HG03575 (cell line): ENCODE measurements at regions not wholly inside any gene's neighbourhood (a gene's known extent, or its start where the extent isn't known, plus 50 kb on each side); places are given as distances from the start of the nearest gene placed in this dataset.

Experiments used
- ATAC-seq: cut with Tn5 transposase; IDR thresholded peaks from one replicate; pipeline ENCODE4 v1.9.1; 2021; ENCODE audit not compliant: unreplicated experiment, insufficient number of reproducible peaks, low FRiP score; ENCODE audit errors: extremely low read depth

DNA sequence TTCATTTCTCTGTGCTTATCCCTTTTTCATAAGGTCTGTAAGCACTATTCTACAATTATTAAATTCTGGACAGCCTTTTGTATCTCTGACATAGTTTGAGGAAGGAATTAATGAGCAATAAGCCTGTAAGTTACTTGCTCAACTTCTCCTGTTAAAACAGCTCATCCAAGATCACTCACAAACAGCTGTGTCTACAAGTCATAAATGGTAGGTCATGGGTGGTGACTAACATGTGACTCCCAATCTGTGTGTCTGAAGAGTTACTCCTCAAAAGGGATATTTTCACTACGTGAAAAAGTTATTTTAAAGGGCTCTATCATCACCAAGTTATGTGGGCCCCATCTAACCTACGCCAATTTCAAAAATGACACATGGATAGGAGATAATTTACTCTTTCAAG lies 145.2 kb upstream of the CBLB start:
- no peak for ATAC-seq

DNA sequence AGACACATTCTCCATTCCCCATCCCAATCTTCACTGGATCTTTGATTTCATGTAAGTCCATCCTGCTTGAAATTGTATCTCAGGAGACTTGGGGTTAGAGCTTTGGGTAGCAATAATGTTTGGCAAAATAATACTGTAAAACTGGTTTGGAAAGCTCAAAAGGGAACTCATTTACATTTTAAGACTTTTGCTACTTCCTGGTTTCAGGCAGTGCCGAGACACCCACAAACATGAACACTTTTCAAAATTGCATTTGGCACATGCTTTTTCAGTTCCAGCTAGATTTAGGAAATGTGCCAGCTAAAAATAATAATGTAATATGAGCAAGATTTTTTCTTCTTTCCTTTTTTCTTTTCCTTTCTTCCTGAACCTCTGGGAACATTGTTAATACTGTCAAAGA lies 145.7 kb upstream of the CBLB start:
- ATAC-seq: no peak

DNA sequence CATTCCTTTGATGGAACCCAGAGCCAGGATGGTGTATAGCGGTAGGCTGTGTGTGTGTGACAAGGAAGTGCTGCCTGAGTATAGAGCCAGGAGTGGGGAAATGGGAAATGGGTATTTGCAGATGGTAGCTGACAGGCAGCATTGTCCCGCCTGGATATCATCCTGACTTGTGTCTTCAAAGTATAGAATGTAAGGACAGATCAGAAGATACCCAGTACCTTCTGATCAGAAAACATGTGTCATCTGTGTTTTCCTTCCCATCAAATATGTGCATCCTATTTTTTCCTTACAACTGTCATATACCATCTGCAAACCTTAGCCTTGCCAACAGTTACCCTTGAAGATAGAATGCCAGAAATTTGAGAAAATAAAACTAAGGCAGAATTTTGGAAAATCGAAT lies 146.2 kb upstream of the CBLB start:
- no peak for ATAC-seq

DNA sequence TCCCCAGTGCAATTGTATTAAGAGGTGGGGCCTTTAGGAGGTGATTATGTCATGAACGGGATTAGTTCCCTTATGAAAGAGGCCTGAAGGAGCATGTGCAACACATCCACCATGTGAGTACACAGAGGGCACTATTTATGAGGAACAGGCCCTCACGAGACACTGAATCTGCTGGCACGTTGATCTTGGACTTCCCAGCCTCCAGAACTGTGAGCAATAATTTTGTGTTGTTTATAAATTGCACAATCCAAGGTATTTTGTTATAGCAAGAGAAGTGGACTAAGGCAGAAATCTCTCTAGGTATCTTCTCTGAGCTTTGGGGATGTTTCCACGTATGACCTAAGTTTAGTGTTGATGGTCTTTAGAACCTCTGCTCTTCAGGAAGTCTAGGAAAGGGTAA lies 149.3 kb upstream of the CBLB start:
- ATAC-seq: no peak

DNA sequence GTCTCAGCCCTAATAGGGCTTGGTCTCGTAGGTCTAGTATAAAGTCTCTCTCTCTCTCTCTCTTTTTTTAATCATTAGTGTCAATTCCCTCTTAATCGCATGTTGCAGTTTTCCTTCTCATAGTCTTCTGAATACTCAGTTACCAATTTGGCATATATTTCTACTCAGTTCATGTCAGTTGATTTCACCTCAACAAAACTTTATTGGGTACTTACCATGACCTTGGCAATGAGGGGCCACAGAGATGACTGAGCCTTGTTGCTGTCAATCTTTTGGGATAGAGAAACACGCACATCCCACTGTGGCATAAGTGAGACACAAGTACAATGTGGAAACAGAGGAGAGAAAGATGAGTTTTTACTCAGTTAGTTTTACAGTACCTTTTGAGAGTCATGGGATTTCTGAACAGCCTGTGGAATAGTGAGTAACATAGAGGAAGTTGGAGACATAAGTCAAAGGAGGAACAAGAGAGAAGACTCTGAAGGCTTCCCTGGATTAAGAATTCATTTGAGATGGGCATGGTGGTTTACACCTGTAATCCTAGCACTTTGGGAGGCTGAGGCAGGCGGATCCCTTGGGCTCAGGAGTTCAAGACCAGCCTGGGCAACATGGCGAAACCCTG lies 150.2 kb upstream of the CBLB start:
- ATAC-seq: no peak

DNA sequence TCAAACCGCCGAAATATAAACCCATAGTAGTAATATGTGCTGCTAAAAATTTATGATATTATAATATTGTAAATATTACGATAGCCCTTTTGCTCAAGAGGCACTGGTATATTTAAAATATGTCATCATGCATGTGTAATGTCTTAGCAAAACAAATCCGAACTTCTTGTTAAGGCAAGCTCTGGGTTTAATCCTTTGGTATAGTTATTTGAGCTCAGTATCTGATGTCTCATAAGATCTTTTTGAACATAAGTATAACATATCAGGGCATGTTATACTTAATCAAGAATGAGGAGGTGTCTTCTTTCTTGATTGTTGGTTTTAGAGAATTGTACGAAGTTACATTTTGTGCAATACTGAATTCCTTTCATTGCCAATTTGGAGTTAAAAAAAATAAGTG lies 154.1 kb upstream of the CBLB start:
- no peak for ATAC-seq

DNA sequence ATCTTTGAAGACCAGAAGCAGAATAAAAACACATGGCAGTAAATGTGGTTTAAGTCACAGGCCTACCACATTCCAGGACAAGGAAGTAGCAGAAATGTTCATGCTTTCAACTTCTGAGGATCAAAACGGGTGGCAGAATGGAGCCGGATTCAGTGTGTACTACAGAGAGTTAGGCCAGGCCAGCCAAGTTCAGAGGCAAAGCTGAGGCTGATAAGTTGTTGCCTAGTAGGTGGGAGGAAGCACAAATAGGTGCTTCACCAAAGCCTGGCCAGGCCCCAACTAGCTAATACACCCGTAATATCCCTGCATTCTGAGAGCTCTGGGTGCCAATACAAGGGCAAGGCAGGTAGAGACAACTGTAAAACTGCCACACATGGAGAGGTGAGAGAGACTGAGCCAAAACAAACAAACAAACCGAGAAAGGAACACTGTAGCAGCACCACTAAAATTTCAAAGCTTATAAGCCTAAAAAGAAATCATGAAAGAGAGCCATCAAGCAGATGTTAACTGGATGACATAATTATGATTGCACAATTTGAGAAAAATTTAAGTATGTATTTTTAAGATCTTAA lies 156.4 kb upstream of the CBLB start:
- ATAC-seq: no peak

DNA sequence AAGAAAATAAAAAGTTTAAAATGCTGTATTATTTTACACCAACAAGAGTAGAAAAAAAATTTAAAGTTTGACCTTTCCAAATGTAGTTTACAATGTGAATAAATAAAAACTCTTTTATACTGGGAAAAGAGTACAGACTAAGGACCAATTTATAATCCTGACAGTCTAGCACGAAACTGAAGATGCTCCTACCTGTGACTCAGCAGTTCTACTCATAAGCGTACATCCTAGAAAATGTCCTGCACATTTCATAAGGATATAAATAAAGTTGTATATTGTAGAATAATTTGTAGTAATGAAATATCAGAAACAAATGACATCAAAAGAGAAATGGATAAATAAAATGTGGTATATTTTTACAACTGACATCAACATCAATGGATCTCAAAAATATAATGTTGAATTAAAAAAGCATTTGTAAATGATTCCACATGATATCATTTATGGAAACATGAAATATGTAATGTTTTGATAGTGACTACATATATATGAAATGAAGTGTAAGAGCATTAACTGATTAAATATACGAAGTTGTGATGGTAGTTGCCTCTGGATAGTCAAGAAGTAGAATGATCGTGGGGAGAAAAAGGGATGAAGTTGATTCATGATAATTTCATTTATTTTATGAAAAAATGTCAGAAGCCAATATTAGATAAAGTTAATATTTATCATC lies 161.3 kb upstream of the CBLB start:
- no peak for ATAC-seq

DNA sequence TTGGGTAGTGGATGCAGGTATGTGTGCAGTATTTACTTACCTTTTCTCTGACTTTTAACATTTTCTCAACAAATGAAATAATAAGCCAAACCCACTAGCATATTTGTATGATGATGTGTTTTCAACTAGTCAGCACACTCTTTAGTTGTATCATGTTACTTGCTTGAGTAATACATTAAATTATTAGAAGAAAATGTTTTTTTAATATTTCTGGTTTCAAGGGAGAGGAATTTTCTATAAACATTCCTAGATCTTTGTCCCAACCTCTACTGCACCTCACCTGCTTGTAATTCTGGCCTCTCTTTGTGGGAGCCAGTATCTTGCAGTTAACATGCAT lies 161.8 kb upstream of the CBLB start:
- no peak for ATAC-seq

DNA sequence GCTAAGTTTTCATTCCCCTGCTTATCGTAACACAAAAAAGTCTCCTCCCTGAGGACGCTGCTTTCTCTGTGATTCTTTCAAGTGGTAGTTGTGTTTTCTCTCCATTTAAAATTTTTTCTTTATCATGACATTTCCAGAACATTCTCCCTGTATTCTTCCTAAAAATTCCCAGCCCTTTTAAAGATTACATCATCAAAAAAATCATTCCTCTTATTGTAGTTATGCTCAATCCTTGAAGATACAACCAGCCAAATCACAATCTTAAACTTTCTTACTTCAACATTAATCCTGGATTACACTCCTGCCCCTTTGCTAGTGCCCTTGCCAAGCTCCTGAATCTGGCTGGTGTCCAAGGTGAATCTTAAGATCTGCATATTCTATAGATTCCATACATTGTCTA lies 163.7 kb upstream of the CBLB start:
- no peak for ATAC-seq

DNA sequence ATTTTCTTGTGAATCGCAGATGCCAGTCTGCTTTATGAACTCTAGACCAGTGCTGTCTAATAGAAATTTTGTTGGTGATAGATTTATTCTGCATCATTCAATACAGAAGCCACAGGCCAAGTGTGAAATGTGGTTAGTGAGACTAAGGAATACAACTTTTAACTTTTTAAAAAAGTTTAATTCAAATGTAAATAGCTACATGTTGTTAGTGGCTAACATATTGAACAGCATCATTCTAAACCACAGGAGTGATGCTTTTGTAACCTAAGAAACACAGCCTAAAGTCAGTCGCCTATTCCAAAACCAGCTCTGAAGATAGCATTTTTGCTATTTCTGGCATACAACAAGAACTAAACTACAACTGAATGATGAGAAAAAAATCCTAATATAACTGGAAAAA lies 164.8 kb upstream of the CBLB start:
- ATAC-seq: no peak

DNA sequence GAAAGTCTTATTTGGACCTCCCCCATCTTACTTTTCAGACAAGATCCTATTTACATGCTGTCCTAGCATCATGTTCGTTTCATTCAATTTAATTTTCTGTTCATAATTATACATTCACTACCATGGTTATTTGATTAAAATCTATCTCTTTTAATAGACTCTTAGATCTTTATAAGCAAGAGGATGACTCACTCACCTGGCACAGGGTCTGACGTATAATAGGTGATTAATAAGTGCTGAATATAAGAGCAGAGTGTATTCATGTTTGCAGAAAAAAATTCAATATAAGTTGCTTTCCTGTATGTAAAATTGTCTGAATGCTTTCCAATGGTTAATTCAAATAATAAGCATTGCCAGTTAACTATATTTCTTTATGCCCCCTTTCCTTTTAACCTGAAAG lies 165.5 kb upstream of the CBLB start:
- no peak for ATAC-seq

DNA sequence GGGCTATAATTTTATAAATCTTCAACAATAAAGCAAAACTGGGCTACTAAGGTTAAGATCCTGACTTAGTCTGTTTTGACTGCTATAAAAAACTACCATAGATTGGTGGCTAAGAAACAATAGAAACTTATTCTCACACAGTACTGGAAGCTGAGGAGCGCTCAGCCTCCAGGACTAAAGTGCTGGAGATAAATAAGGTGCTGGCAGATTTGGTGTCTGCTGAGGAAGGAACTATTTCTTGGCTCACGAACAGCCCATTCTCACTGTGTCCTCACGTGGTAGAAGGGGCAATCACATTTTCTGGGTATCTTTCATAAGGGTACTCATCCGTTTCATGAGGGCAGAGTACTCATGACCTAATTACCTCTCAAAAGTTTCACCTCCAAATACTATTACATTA lies 166.8 kb upstream of the CBLB start:
- no peak for ATAC-seq

DNA sequence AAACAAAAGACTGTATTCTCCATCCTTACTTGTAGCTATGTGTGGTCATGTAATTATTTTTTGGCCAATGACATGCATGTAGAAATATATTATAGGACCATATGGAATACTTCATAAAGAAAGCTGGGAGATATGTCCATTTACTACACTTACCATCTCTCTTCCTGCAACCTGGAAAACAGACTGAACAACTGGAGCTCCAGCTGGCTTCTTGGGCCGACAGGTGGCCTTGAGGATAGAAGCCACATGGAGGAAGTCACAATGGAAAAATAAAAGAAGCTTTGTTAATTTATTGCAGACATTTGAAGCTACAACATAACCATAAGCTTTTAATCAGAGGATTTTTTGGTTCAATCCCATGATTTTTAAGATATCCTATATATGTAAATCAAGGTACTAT lies 167.9 kb upstream of the CBLB start:
- no peak for ATAC-seq

DNA sequence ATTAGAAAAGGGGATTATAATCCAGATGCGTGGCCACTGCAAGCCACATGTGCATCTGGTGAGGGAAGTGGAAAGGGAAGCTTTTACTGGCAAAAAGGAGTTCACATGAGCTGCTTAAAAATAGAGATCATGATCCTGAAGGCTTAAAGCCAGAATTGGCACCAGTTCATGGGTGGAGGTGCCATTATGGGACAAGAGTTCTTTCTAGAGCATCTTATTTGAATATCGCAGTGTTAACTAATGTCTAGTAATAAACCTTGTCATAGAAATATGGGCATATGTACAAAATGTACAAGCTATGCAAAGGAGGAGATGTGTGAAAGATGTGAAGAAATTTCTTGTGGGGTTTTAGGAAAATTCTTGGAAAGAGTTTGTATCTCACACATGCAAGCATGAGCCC lies 178.4 kb upstream of the CBLB start:
- ATAC-seq: no peak

DNA sequence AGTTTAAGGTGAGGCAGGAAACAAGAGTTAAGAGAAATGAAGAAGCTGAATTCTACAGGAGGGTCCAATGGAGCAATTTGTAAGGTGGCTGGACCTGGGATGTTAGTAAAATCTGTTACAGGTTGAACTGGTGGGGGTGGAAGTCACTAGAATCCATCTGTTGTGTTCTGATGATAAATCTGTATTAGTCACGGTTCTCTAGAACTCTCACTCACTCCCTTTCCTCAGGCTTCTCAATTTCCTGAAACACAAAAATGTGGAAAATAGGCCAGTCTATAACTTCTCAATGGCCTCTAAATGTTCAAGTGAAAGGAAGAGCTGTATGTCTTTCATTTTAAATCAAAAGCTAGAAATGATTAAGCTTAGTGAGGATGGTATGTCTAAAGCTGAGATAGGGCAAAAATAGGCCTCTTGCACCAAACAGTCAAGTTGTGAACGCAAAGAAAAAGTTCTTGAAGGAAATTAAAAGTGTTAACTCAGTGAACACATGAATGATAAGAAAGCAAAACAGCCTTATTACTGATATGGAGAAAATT lies 180.2 kb upstream of the CBLB start:
- ATAC-seq: no peak

DNA sequence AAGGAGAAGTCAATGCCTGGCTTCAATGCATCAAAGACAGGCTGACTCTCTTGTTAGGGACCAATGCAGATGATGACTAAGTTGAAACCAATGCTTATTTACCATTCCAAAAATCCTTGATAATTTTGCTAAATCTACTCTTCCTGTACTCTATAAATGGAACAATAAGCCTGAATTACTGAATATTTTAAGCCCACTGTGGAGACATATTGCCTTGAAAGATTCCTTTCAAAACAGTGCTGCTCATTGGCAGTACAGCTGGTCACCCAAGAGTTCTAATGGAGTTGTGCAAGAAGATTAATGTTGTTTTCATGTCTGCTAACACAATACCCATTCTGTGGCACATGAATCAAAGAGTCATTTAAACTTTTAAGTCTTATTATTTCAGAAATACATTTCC lies 181.0 kb upstream of the CBLB start:
- no peak for ATAC-seq

DNA sequence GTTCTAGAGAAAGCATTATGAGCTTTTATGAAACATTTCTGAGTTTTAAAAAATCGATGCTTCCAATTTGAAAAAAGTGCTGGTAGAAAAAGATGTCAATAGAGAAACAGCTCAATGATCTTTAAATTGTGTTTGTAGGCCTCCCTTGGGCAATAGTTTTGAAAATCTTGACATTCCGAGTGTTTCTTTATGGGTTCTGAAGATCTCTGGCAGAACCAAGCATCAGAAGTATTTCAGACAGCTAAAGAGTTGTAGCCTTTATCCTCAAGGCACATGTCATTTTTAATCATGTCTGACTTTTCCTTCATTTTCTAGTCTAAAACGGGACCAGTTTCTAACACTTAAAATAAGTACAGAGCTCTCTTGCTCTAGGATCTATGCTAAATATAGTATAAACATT lies 188.1 kb upstream of the CBLB start:
- no peak for ATAC-seq

DNA sequence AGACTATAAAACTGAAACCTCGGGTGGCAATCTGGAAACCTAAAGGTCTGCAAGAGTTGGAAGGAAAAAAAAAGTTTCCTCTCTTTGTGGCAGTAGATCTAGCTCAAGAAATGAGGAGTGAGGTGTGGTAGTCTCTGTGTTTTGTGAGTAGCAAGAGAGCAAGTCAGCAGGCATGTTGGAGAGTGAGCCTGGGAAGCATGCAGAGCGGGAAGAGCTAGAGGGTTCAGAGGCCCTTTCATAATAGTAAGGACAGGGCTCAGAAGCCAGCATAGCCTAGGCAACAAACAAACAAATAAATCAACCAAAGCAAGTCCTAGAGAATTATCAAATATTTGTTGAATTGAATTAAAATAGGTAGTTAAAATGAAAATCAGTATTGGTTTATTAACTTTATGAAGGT lies 189.7 kb upstream of the CBLB start:
- ATAC-seq: no peak

DNA sequence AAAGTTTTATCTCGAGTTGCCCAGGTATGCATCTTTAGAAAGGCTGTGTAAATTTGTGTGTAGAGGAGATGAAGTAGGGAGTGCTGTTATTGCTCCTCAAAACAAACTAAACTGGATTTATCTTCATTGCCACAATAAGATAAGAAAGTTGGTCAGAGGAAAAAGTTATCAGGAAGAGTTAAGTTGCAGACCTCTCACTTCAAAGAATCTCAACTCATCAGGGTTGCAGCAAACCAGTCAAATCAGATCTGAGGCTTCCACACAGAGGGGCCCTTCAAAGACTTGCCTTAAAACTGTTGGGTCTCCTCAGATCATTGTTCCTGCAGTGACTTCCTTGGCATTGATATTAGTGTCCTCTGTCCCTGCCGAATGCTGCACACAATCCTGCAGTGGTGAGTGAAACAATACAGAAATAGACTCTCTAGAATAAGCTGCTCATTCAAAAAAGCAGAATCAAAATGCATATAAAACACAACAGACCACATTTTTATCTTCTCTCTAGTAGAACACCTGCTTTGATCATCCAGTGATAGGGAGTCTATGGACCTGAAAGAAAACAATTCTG lies 191.2 kb upstream of the CBLB start:
- no peak for ATAC-seq
